GM23338 (cell line): ENCODE measurements at regions not wholly inside any gene's neighbourhood (a gene's known extent, or its start where the extent isn't known, plus 50 kb on each side); places are given as distances from the start of the nearest gene placed in this dataset.

ENCODE experiments used
- CTCF ChIP-seq, 2 experiments: fragments of 200-600 bp in 1 of 2; sonication (generic) in 1 of 2; conservative IDR thresholded peaks; 2 replicates each; pipeline versions ENCODE4 v1.5.1 to v1.6.1; 2016 to 2017; ENCODE audit warnings: antibody characterized with exemption in 2 of 2, low read depth in 2 of 2, mild to moderate bottlenecking in 2 of 2, moderate library complexity in 1 of 2
- EZH2 ChIP-seq: fragments of 200-600 bp; sonication (generic); IDR thresholded peaks from one replicate; pipeline ENCODE4 v1.8.0; 2017; ENCODE audit warnings: antibody characterized with exemption, mild to moderate bottlenecking, low read depth; ENCODE audit not compliant: unreplicated experiment
- NANOG ChIP-seq: IDR thresholded peaks from 2 replicates; pipeline ENCODE4 v1.6.1; 2016; ENCODE audit warnings: antibody characterized with exemption, borderline replicate concordance

DNA sequence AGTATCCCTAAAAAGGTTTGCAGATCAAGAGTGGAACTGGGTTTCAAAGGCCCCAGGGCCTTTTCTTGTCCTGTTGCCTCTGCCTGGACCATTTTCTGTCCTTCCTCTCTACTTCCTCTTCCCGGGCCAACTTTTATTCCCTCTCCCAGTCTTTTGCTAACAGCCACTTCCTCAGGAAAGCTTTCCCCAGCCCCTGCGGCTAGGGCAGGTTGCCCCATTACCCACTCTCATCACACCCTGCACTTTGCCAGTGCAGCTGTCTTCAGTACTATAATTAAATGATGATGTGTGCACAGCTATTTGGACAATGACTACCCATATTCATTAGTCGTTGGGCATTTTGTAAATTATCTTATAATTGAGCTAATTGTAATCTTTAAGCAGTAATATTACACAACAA, 150.5 kb upstream of the THBS1 start:
- TF ChIP-seq NANOG: no peak
- TF ChIP-seq CTCF (conservative IDR thresholded peaks at IDR 0.05; ENCODE audit: low read depth in 2 of 2): no peak
- no peak for TF ChIP-seq EZH2
